ENCODE measurements at regions not wholly inside any gene's neighbourhood (a gene's known extent, or its start where the extent isn't known, plus 50 kb on each side); places are given as distances from the start of the nearest gene placed in this dataset.

GRCh38 chr5:125756456-125756855 lies 666.8 kb upstream of the GRAMD2B start:
- in situ Hi-C loops (cut with HindIII; ENCODE audit: low pct_unique_long_range_greater_than_20kb, low sequenced_read_pairs) = no loop called here
- TF ChIP-seq JUND (IDR thresholded peaks at IDR 0.05; ENCODE audit: low read depth) = no peak
- DNase-seq (ENCODE audit: low read depth in 1 of 2, low spot score in 1 of 2) = no peak

GRCh38 chr5:125766706-125767105 lies 656.5 kb upstream of the GRAMD2B start:
- DNase-seq (ENCODE audit: low read depth in 1 of 2, low spot score in 1 of 2) = no peak
- TF ChIP-seq JUND (IDR thresholded peaks at IDR 0.05; ENCODE audit: low read depth) = no peak
- in situ Hi-C loops (cut with HindIII; ENCODE audit: low pct_unique_long_range_greater_than_20kb, low sequenced_read_pairs) = no loop called here

DNA sequence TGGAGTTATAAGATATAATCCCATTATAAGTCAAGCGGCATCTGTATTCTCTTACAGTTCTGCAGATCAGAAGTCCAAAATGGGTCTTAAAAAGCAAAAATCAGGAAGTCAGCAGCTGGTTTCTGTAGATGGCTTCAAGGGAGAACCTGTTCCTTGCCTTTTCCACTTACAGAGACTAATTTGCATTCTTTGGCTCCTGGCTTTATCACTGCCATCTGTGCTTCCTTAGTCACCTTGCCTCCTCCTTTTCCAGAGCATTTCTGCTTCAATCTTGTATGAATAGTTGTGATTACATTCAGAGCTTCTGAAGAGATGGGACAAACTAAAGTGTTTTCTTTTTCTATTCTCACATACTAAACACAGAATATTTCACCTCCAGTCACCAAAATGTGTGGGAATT lies 647.3 kb upstream of the GRAMD2B start:
- DNase-seq (ENCODE audit: low read depth in 1 of 2, low spot score in 1 of 2) = peak in 1 of 2 experiments; percentile 37
- no peak for TF ChIP-seq JUND (IDR thresholded peaks at IDR 0.05; ENCODE audit: low read depth)
- in situ Hi-C loops (cut with HindIII; ENCODE audit: low pct_unique_long_range_greater_than_20kb, low sequenced_read_pairs) = no loop called here

DNA sequence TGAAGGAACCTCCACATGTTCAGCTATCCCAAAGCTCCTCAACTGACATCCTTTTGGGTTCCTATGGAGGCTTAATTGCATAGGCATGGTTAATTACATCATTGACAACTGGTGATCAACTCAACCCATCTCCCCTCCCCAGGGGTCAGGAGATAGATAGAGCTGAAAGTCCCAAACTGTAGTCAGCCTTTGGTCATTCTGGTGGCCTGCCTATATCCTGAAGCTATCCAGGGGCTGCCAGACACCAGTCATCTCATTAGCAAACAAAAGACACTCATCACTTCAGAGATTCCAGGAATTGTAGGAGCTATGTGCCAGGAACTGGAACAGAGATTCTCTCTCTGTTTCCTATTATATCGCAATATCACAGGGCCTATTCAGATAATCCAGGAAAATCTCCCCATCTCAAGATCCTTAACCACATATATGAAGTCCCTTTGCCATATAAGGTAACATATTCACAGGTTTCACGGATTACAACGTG lies 646.5 kb upstream of the GRAMD2B start:
- no peak for DNase-seq (ENCODE audit: low read depth in 1 of 2, low spot score in 1 of 2)
- no peak for TF ChIP-seq JUND (IDR thresholded peaks at IDR 0.05; ENCODE audit: low read depth)
- in situ Hi-C loops (cut with HindIII; ENCODE audit: low pct_unique_long_range_greater_than_20kb, low sequenced_read_pairs) = no loop called here

GRCh38 chr5:125778791-125779190 lies 644.4 kb upstream of the GRAMD2B start:
- in situ Hi-C loops (cut with HindIII; ENCODE audit: low pct_unique_long_range_greater_than_20kb, low sequenced_read_pairs) = no loop called here
- TF ChIP-seq JUND (IDR thresholded peaks at IDR 0.05; ENCODE audit: low read depth) = no peak
- DNase-seq (ENCODE audit: low read depth in 1 of 2, low spot score in 1 of 2) = no peak

- TF ChIP-seq JUND (IDR thresholded peaks at IDR 0.05; ENCODE audit: low read depth) = no peak
- in situ Hi-C loops (cut with HindIII; ENCODE audit: low pct_unique_long_range_greater_than_20kb, low sequenced_read_pairs) = no loop called here
Measured at GRCh38 chr5:125785407-125785806, 637.8 kb upstream of the GRAMD2B start.

DNA sequence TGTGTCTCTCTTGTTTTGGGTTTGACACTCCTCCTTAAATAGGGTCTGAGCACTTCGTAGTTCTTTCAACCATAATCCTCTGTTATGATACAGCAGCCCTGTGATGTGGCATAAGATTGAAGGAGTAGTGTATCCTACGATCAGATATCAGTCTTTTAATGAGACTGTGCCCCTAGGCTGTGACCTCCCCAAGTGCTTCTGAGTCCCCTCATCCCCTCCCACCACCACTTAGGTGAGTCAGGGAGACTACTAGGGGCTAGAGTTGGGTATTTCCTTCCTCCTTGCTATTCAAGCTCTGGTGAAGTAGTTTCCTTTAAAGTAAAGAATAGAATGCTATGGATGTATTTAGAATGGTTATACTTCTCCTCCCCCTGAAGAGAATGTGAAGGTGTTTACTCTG lies 637.2 kb upstream of the GRAMD2B start:
- in situ Hi-C loops (cut with HindIII; ENCODE audit: low pct_unique_long_range_greater_than_20kb, low sequenced_read_pairs) = no loop called here
- no peak for DNase-seq (ENCODE audit: low read depth in 1 of 2, low spot score in 1 of 2)
- no peak for TF ChIP-seq JUND (IDR thresholded peaks at IDR 0.05; ENCODE audit: low read depth)

More at GRCh38 chr5:125785407-125785806, 637.8 kb upstream of the GRAMD2B start:
- no peak for DNase-seq (ENCODE audit: low read depth in 1 of 2, low spot score in 1 of 2)

DNA sequence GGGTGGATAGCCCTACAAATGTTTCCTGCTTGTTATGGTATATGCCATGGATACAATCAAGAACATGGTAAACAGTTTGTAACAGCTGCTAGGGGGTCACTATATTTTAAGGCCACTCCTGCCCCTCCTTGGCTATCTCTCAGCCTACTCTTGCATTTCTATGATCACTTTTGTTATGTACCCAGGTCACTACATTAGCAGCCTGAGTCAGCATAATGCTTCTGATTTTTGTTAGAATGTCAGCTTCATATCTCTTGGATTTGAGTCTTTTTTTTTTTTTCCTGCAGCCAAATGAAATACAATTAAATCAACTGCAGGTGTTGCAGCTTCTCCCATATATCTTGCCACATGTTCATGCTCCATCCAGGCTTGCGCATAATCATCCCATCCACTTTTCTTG lies 629.7 kb upstream of the GRAMD2B start:
- no peak for DNase-seq (ENCODE audit: low read depth in 1 of 2, low spot score in 1 of 2)
- TF ChIP-seq JUND (IDR thresholded peaks at IDR 0.05; ENCODE audit: low read depth) = no peak
- in situ Hi-C loops (cut with HindIII; ENCODE audit: low pct_unique_long_range_greater_than_20kb, low sequenced_read_pairs) = no loop called here

DNA sequence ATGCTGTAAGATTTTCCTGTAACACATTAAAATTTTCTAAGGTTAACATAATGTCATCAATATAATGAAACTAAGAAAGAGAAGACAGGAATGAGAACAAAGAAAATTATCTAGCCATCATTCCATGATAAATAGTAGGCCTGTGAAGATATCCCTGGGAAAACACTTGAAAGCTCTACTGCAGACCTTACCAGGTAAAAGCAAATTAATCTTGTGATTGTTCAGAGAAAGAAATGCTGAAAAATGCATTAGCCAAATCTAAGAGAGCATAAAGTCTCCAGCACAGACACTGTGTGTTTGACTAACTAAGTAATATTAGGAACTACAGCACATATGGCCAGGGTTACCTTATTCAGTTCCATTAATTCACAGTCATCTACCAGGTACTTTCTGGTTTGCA lies 628.3 kb upstream of the GRAMD2B start:
- no peak for TF ChIP-seq JUND (IDR thresholded peaks at IDR 0.05; ENCODE audit: low read depth)
- in situ Hi-C loops (cut with HindIII; ENCODE audit: low pct_unique_long_range_greater_than_20kb, low sequenced_read_pairs) = no loop called here
- DNase-seq (ENCODE audit: low read depth in 1 of 2, low spot score in 1 of 2) = no peak

DNA sequence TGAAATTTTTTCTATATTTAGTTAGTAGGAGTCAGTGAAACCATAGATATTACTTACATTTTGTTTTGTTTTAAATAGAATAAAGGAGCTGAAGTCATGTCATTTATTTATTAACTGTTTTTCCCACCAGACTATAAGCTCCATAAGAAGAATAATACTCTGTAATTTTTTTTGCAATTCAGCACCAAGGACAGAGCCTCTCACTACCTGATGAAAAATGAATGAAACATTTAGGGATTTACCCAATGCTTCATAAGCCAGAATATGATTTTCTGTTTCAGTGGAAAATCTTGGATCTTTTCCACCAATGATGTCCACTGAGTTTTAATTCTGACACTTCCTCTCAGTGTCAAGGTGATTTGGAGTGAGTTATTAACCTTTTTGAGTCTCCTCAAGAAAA lies 624.9 kb upstream of the GRAMD2B start:
- DNase-seq (ENCODE audit: low read depth in 1 of 2, low spot score in 1 of 2) = peak; percentile 21 to 72
- no peak for TF ChIP-seq JUND (IDR thresholded peaks at IDR 0.05; ENCODE audit: low read depth)
- in situ Hi-C loops (cut with HindIII; ENCODE audit: low pct_unique_long_range_greater_than_20kb, low sequenced_read_pairs) = no loop called here

- no peak for DNase-seq (ENCODE audit: low read depth in 1 of 2, low spot score in 1 of 2)
- TF ChIP-seq JUND (IDR thresholded peaks at IDR 0.05; ENCODE audit: low read depth) = no peak
- in situ Hi-C loops (cut with HindIII; ENCODE audit: low pct_unique_long_range_greater_than_20kb, low sequenced_read_pairs) = no loop called here
Measured at GRCh38 chr5:125812651-125813050, 610.6 kb upstream of the GRAMD2B start.

DNA sequence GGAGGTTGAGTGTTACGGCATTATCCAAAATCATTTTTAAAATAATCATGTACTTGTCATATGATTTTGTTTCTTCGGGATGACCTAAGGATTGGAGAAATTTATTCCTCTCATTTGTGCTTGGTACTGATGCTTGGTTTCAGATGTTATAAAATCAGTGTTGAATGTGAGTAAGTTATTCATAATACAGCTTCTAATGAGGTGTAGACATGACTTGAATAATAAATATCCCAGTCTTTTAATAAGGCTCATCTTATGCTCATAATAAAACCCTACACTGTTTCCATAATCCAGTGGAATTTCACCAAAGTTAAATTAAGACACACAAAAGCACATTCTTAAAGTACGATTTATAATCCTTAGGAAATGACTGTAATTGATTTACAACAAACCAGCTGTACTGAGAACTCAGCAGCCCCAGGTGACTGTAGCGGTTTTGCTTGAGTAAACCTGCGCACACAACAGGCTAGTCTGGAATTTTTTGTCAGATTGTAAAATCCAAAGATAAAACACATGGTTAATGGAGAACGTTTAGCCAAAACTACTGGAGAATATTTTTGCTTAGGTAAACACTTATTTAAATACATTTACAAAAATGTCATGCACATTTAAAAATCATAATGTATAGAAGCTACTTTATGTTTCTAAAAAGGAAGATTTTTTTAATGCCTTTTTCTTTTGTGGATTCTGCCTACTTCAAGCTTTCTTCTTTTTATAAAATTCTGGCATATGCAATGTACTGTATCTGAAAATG lies 609.8 kb upstream of the GRAMD2B start:
- TF ChIP-seq JUND (IDR thresholded peaks at IDR 0.05; ENCODE audit: low read depth) = no peak
- in situ Hi-C loops (cut with HindIII; ENCODE audit: low pct_unique_long_range_greater_than_20kb, low sequenced_read_pairs) = no loop called here
- peak in 1 of 2 experiments; percentile 16 for DNase-seq (ENCODE audit: low read depth in 1 of 2, low spot score in 1 of 2)

DNA sequence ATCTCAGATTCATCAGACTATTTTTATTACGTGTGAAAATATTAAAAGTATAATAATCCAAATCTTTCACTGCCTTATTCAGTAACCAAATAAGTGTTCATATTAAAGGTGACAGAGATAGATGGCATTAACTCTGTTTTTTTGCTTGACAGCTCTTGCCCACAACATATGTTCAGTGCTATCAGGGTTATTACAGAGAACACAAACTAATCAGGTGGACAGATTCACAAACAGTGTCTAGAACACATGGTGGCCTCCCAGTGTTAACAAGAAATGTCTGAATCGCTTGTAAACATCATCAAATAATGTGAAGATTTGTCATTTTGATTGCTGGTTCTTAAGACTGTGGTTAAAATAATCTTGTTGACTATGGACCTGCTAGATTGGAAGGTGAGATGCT lies 609.1 kb upstream of the GRAMD2B start:
- in situ Hi-C loops (cut with HindIII; ENCODE audit: low pct_unique_long_range_greater_than_20kb, low sequenced_read_pairs) = no loop called here
- no peak for TF ChIP-seq JUND (IDR thresholded peaks at IDR 0.05; ENCODE audit: low read depth)
- no peak for DNase-seq (ENCODE audit: low read depth in 1 of 2, low spot score in 1 of 2)

DNA sequence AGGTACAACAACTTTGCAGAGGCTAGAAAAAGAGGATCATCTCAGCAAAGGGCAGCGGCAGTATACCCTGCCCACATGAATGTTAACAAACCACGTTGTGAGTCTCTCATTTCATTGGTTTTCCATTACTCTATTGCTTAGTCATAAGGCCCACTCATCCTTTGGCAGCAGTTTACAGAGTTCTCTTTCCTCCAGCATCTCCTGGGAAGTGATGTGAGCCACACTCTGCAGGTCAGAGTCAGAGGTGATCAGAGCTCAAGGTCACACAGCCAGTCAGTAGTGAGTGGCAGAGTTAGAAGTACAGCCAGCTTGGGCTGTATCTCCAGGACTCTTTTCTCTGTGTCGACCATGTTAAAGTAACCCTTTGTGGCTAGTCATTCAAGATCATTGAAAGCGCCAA lies 599.6 kb upstream of the GRAMD2B start:
- no peak for TF ChIP-seq JUND (IDR thresholded peaks at IDR 0.05; ENCODE audit: low read depth)
- no peak for DNase-seq (ENCODE audit: low read depth in 1 of 2, low spot score in 1 of 2)
- in situ Hi-C loops (cut with HindIII; ENCODE audit: low pct_unique_long_range_greater_than_20kb, low sequenced_read_pairs) = no loop called here
